Fibroblast of lung (primary cell): ENCODE measurements at regions not wholly inside any gene's neighbourhood (a gene's known extent, or its start where the extent isn't known, plus 50 kb on each side); places are given as distances from the start of the nearest gene placed in this dataset.

Experiments
- DNase-seq, 2 donors: peaks; one replicate each; pipeline versions ENCODE4 v3.0.0 to v3.0.0-alpha.2; 2010; ENCODE audit warnings: low read depth in 2 of 2
- H2AFZ ChIP-seq: 2 replicates; pipeline ENCODE4 v1.5.1; 2012; ENCODE audit warnings: low read length, control low read depth, inconsistent platforms
- H3K27ac ChIP-seq: 2 replicates; pipeline ENCODE4 v1.5.1; 2011; ENCODE audit warnings: low read length, control low read depth; ENCODE audit not compliant: insufficient read depth
- H3K27me3 ChIP-seq: 2 replicates; pipeline ENCODE4 v1.5.1; 2011; ENCODE audit warnings: mild to moderate bottlenecking, low read length; ENCODE audit not compliant: control insufficient read depth, insufficient read depth
- H3K36me3 ChIP-seq: 2 replicates; pipeline ENCODE4 v1.5.1; 2011; ENCODE audit warnings: low read length; ENCODE audit not compliant: control insufficient read depth, insufficient read depth
- H3K4me1 ChIP-seq: 2 replicates; pipeline ENCODE4 v1.5.1; 2011; ENCODE audit warnings: low read length; ENCODE audit not compliant: control insufficient read depth, insufficient read depth; ENCODE audit errors: extremely low read depth
- H3K4me2 ChIP-seq: 2 replicates; pipeline ENCODE4 v1.5.1; 2011; ENCODE audit warnings: low read length, control low read depth; ENCODE audit not compliant: insufficient read depth; ENCODE audit errors: extremely low read depth
- H3K4me3 ChIP-seq, 4 experiments: fragments of 200-600 bp in 1 of 4; sonication (generic) in 1 of 4; replicated peaks in 1 of 4; 2 replicates each; pipeline ENCODE4 v1.5.1; 2011 to 2016; ENCODE audit warnings: low read length in 4 of 4, low read depth in 3 of 4, mild to moderate bottlenecking in 3 of 4, control low read depth in 2 of 4, inconsistent platforms in 1 of 4, mixed read lengths in 1 of 4; ENCODE audit not compliant: insufficient read depth in 1 of 4; ENCODE audit errors: control extremely low read depth in 1 of 4
- H3K79me2 ChIP-seq: 2 replicates; pipeline ENCODE4 v1.5.1; 2012; ENCODE audit warnings: mild to moderate bottlenecking, low read length, inconsistent platforms; ENCODE audit not compliant: control insufficient read depth, insufficient read depth
- H3K9ac ChIP-seq: 2 replicates; pipeline ENCODE4 v1.5.1; 2011; ENCODE audit warnings: mild to moderate bottlenecking, low read length, control low read depth; ENCODE audit not compliant: insufficient read depth
- H3K9me3 ChIP-seq: 2 replicates; pipeline ENCODE4 v1.5.1; 2012; ENCODE audit warnings: low read depth, low read length; ENCODE audit not compliant: control insufficient read depth, insufficient read depth
- H4K20me1 ChIP-seq: 2 replicates; pipeline ENCODE4 v1.5.1; 2011; ENCODE audit warnings: low read length; ENCODE audit not compliant: control insufficient read depth, insufficient read depth; ENCODE audit errors: extremely low read depth
- CTCF ChIP-seq, 2 donors: IDR thresholded peaks in 1 of 2; conservative IDR thresholded peaks in 1 of 2; 1 replicate in 1 of 2; 2 replicates in 1 of 2; pipeline ENCODE4 v1.5.1; 2011 to 2012; ENCODE audit warnings: low read length in 2 of 2, control low read depth in 1 of 2, inconsistent platforms in 1 of 2, low read depth in 1 of 2, mild to moderate bottlenecking in 1 of 2
- EZH2 ChIP-seq: IDR thresholded peaks from 2 replicates; pipeline ENCODE4 v1.5.1; 2012; ENCODE audit warnings: low read length, control low read depth, mild to moderate bottlenecking; ENCODE audit errors: missing control alignments

GRCh38 chr18:70732188-70732587 lies 443.3 kb downstream of the SOCS6 start:
- Histone ChIP-seq H3K4me1 (no peaks in the 10 kb centered on the region), H3K4me3 (no peak overlapping the region), H3K79me2 (no peaks in the 10 kb centered on the region), H3K27me3 (no peaks in the 10 kb centered on the region), H3K9ac (no peak overlapping the region), H3K27ac (no peak overlapping the region), H3K36me3 (no peaks in the 10 kb centered on the region), H3K4me2 (no peak overlapping the region), H3K9me3 (no peaks in the 10 kb centered on the region), H2AFZ (no peak overlapping the region), H4K20me1 (no peaks in the 10 kb centered on the region)
- TF ChIP-seq CTCF (conservative IDR thresholded peaks at IDR 0.05 in 1 of 2, IDR thresholded peaks at IDR 0.05 in 1 of 2; ENCODE audit: low read depth in 1 of 2, low read length in 2 of 2) = no peak
- TF ChIP-seq EZH2 = no peak
- DNase-seq = no peak

- DNase-seq = no peak
- H2AFZ ChIP-seq = no peak overlapping the region
- H3K27ac ChIP-seq = no peak overlapping the region
- H3K9me3 ChIP-seq = no peaks in the 10 kb centered on the region
- no peaks in the 10 kb centered on the region for H3K79me2 ChIP-seq
- TF ChIP-seq EZH2 = no peak
- no peak for TF ChIP-seq CTCF (conservative IDR thresholded peaks at IDR 0.05 in 1 of 2, IDR thresholded peaks at IDR 0.05 in 1 of 2; ENCODE audit: low read depth in 1 of 2, low read length in 2 of 2)
- no peaks in the 10 kb centered on the region for H3K4me1 ChIP-seq
- H3K9ac ChIP-seq = no peak overlapping the region
- H3K4me2 ChIP-seq = no peak overlapping the region
- H3K27me3 ChIP-seq = no peaks in the 10 kb centered on the region
- H3K36me3 ChIP-seq = no peaks in the 10 kb centered on the region
- H4K20me1 ChIP-seq = no peaks in the 10 kb centered on the region
- no peak overlapping the region for H3K4me3 ChIP-seq
Observed at GRCh38 chr18:70720607-70721006, 431.8 kb downstream of the SOCS6 start.

GRCh38 chr18:70709720-70710119 lies 420.9 kb downstream of the SOCS6 start:
- H3K27me3 ChIP-seq = no peaks in the 10 kb centered on the region
- no peaks in the 10 kb centered on the region for H3K36me3 ChIP-seq
- no peak overlapping the region for H3K4me3 ChIP-seq
- no peak overlapping the region for H2AFZ ChIP-seq
- no peak overlapping the region for H3K27ac ChIP-seq
- no peaks in the 10 kb centered on the region for H4K20me1 ChIP-seq
- no peak for DNase-seq
- TF ChIP-seq EZH2 (no peak), CTCF (conservative IDR thresholded peaks at IDR 0.05 in 1 of 2, IDR thresholded peaks at IDR 0.05 in 1 of 2; ENCODE audit: low read depth in 1 of 2, low read length in 2 of 2) (no peak)
- H3K4me1 ChIP-seq = no peaks in the 10 kb centered on the region
- no peak overlapping the region for H3K4me2 ChIP-seq
- no peak overlapping the region for H3K9ac ChIP-seq
- no peaks in the 10 kb centered on the region for H3K79me2 ChIP-seq
- no peaks in the 10 kb centered on the region for H3K9me3 ChIP-seq
